ENCODE measurements at regions not wholly inside any gene's neighbourhood (a gene's known extent, or its start where the extent isn't known, plus 50 kb on each side); places are given as distances from the start of the nearest gene placed in this dataset.
"Not testable (repeated sequence)": the region's sequence is repeated elsewhere in the genome, so short reads cannot be mapped to it uniquely, and the experiment has no call there.

- no peak for DNase-seq
Observed at GRCh38 chr6:20263059-20263458, 50.8 kb upstream of the MBOAT1 start.

- no peak for DNase-seq
Observed at GRCh38 chr6:20265842-20266241, 53.6 kb upstream of the MBOAT1 start.

- DNase-seq: peak; percentile 11
Observed at GRCh38 chr6:20266851-20267608, 54.8 kb upstream of the MBOAT1 start.

GRCh38 chr6:20269181-20269580, 56.9 kb upstream of the MBOAT1 start:
- DNase-seq: no peak

GRCh38 chr6:20271818-20272217, 59.5 kb upstream of the MBOAT1 start:
- DNase-seq: no peak

- no peak for DNase-seq
Observed at GRCh38 chr6:20274137-20274536, 61.9 kb upstream of the MBOAT1 start.

GRCh38 chr6:20275837-20276236, 63.6 kb upstream of the MBOAT1 start:
- not testable (repeated sequence) for DNase-seq

GRCh38 chr6:20277724-20278123, 65.5 kb upstream of the MBOAT1 start:
- not testable (repeated sequence) for DNase-seq

GRCh38 chr6:20279051-20279450, 66.8 kb upstream of the MBOAT1 start:
- peak; percentile 11 for DNase-seq

- no peak for DNase-seq
Observed at GRCh38 chr6:20279608-20280287, 67.5 kb upstream of the MBOAT1 start.

- no peak for DNase-seq
Observed at GRCh38 chr6:20280288-20280621, 68.0 kb upstream of the MBOAT1 start.

- no peak for DNase-seq
Observed at GRCh38 chr6:20284672-20285071, 72.4 kb upstream of the MBOAT1 start.

GRCh38 chr6:20286968-20287565, 74.8 kb upstream of the MBOAT1 start:
- DNase-seq: no peak

- DNase-seq: peak; percentile 67
Observed at GRCh38 chr6:20291764-20292580, 79.7 kb upstream of the MBOAT1 start.

GRCh38 chr6:20292905-20293304, 80.6 kb upstream of the MBOAT1 start:
- DNase-seq: no peak

GRCh38 chr6:20301256-20301655, 89.0 kb upstream of the MBOAT1 start:
- DNase-seq: no peak

- no peak for DNase-seq
Observed at GRCh38 chr6:20302168-20302567, 89.9 kb upstream of the MBOAT1 start.

- no peak for DNase-seq
Observed at GRCh38 chr6:20302702-20303251, 90.5 kb upstream of the MBOAT1 start.

GRCh38 chr6:20306491-20306890, 94.2 kb upstream of the MBOAT1 start:
- DNase-seq: no peak

GRCh38 chr6:20309186-20309585, 92.5 kb upstream of the E2F3 start:
- no peak for DNase-seq

- no peak for DNase-seq
Observed at GRCh38 chr6:20310185-20310584, 91.5 kb upstream of the E2F3 start.

- DNase-seq: no peak
Observed at GRCh38 chr6:20312606-20313005, 89.1 kb upstream of the E2F3 start.

GRCh38 chr6:20313051-20313450, 88.6 kb upstream of the E2F3 start:
- DNase-seq: no peak

All from GDM1 (cell line).